Thymus (tissue), 11 donors: ENCODE measurements at regions not wholly inside any gene's neighbourhood (a gene's known extent, or its start where the extent isn't known, plus 50 kb on each side); places are given as distances from the start of the nearest gene placed in this dataset.

Source experiments
- DNase-seq, 9 donors: peaks; one replicate each; pipeline ENCODE4 v3.0.0-alpha.2; 2013; ENCODE audit warnings: low spot score in 9 of 9, low read depth in 6 of 9, missing footprints in 1 of 9
- H3K27ac ChIP-seq, 2 donors: one replicate each; pipeline ENCODE4 v1.5.1; 2013; ENCODE audit warnings: control low read depth in 1 of 2, low read depth in 1 of 2, low read length in 1 of 2, mild to moderate bottlenecking in 1 of 2, moderate library complexity in 1 of 2
- H3K27me3 ChIP-seq, 2 donors: one replicate each; pipeline ENCODE4 v1.5.1; 2013; ENCODE audit warnings: low read length in 1 of 2; ENCODE audit not compliant: control insufficient read depth in 2 of 2, insufficient read depth in 1 of 2
- H3K36me3 ChIP-seq, 2 donors: one replicate each; pipeline ENCODE4 v1.5.1; 2013; ENCODE audit warnings: low read length in 1 of 2, mild to moderate bottlenecking in 1 of 2, moderate library complexity in 1 of 2; ENCODE audit not compliant: control insufficient read depth in 2 of 2, insufficient read depth in 2 of 2
- H3K4me1 ChIP-seq, 2 donors: one replicate each; pipeline ENCODE4 v1.5.1; 2013; ENCODE audit warnings: low read length in 2 of 2; ENCODE audit not compliant: control insufficient read depth in 2 of 2, insufficient read depth in 2 of 2
- H3K4me3 ChIP-seq, 2 donors: one replicate each; pipeline ENCODE4 v1.5.1; 2013; ENCODE audit warnings: low read length in 2 of 2, control low read depth in 1 of 2, mild to moderate bottlenecking in 1 of 2
- H3K9me3 ChIP-seq, 2 donors: one replicate each; pipeline ENCODE4 v1.5.1; 2013; ENCODE audit warnings: low read length in 1 of 2, mild to moderate bottlenecking in 1 of 2; ENCODE audit not compliant: control insufficient read depth in 2 of 2, insufficient read depth in 1 of 2
- WGBS: extraction: QIAGEN DNeasy Blood & Tissue Kit; methylation state at CpG from one replicate; pipeline ENCODE4 v1.1.7; 2013; 5-methylcytosine and 5-hydroxymethylcytosine counted together
- donor health status: healthy.

- H3K27ac ChIP-seq, result no peak overlapping the region
- no peak overlapping the region for H3K4me3 ChIP-seq
- H3K36me3 ChIP-seq, result no peaks in the 10 kb centered on the region
- no peak for DNase-seq
- H3K27me3 ChIP-seq, result no peaks in the 10 kb centered on the region
- H3K4me1 ChIP-seq, result peaks cover 0 to 11% of the 10 kb centered on the region in 2 donors
- 96% methylated on average over 5 of the region's 5 CpGs for WGBS
- no peaks in the 10 kb centered on the region for H3K9me3 ChIP-seq
Measured at GRCh38 chr13:40442231-40442630, 224.2 kb downstream of the FOXO1 start.

- peaks cover 0 to 11% of the 10 kb centered on the region in 2 donors for H3K4me1 ChIP-seq
- H3K4me3 ChIP-seq, result no peak overlapping the region
- no peaks in the 10 kb centered on the region for H3K36me3 ChIP-seq
- DNase-seq, result no peak
- H3K27ac ChIP-seq, result no peak overlapping the region
- H3K9me3 ChIP-seq, result no peaks in the 10 kb centered on the region
- 76% methylated on average over 6 of the region's 6 CpGs for WGBS
- H3K27me3 ChIP-seq, result no peaks in the 10 kb centered on the region
Measured at GRCh38 chr13:40442826-40443225, 223.6 kb downstream of the FOXO1 start.

- 98% methylated on average over 3 of the region's 3 CpGs for WGBS
- no peak for DNase-seq
- Histone ChIP-seq H3K36me3 (no peaks in the 10 kb centered on the region), H3K27ac (no peak overlapping the region), H3K27me3 (no peaks in the 10 kb centered on the region), H3K4me1 (peaks cover 0 to 9% of the 10 kb centered on the region in 2 donors), H3K4me3 (no peak overlapping the region), H3K9me3 (no peaks in the 10 kb centered on the region)
Measured at GRCh38 chr13:40444241-40444640, 222.2 kb downstream of the FOXO1 start.

- Histone ChIP-seq H3K4me1 (peaks cover 0 to 6% of the 10 kb centered on the region in 2 donors), H3K27ac (no peak overlapping the region), H3K4me3 (no peak overlapping the region), H3K9me3 (no peaks in the 10 kb centered on the region), H3K36me3 (no peaks in the 10 kb centered on the region), H3K27me3 (no peaks in the 10 kb centered on the region)
- peak in 4 of 9 donors; percentile 13 to 49 (median 16) for DNase-seq
- WGBS, result 84% methylated on average over 11 of the region's 11 CpGs
Measured at GRCh38 chr13:40445557-40445990, 220.9 kb downstream of the FOXO1 start.

GRCh38 chr13:40446365-40446764 lies 220.1 kb downstream of the FOXO1 start:
- Histone ChIP-seq H3K27me3 (no peaks in the 10 kb centered on the region), H3K36me3 (no peaks in the 10 kb centered on the region), H3K9me3 (no peaks in the 10 kb centered on the region), H3K4me3 (no peak overlapping the region), H3K27ac (no peak overlapping the region), H3K4me1 (peaks cover 0 to 6% of the 10 kb centered on the region in 2 donors)
- DNase-seq, result no peak
- WGBS, result 99% methylated on average over 2 of the region's 2 CpGs

- H3K36me3 ChIP-seq, result no peaks in the 10 kb centered on the region
- DNase-seq, result no peak
- no peaks in the 10 kb centered on the region for H3K9me3 ChIP-seq
- no peaks in the 10 kb centered on the region for H3K27me3 ChIP-seq
- H3K4me3 ChIP-seq, result no peak overlapping the region
- 94% methylated on average over 3 of the region's 3 CpGs for whole genome bisulfite sequencing
- peaks cover 0 to 13% of the 10 kb centered on the region in 2 donors for H3K4me1 ChIP-seq
- no peak overlapping the region for H3K27ac ChIP-seq
Measured at GRCh38 chr13:40447857-40448256, 218.6 kb downstream of the FOXO1 start.

- H3K4me3 ChIP-seq, result no peak overlapping the region
- no peak for DNase-seq
- no peaks in the 10 kb centered on the region for H3K9me3 ChIP-seq
- no peaks in the 10 kb centered on the region for H3K27me3 ChIP-seq
- 80% methylated on average over 5 of the region's 5 CpGs for WGBS
- peaks cover 0 to 9% of the 10 kb centered on the region in 2 donors for H3K4me1 ChIP-seq
- no peak overlapping the region for H3K27ac ChIP-seq
- no peaks in the 10 kb centered on the region for H3K36me3 ChIP-seq
Measured at GRCh38 chr13:40452038-40452666, 214.3 kb downstream of the FOXO1 start.

GRCh38 chr13:40452741-40453334 lies 213.6 kb downstream of the FOXO1 start:
- Histone ChIP-seq H3K27me3 (no peaks in the 10 kb centered on the region), H3K4me3 (no peak overlapping the region), H3K27ac (peak overlapping the region in 1 of 2 donors; percentile 44), H3K36me3 (no peaks in the 10 kb centered on the region), H3K9me3 (no peaks in the 10 kb centered on the region), H3K4me1 (peaks cover 0 to 9% of the 10 kb centered on the region in 2 donors)
- 91% methylated on average over 3 of the region's 3 CpGs for WGBS
- no peak for DNase-seq

- peak overlapping the region in 1 of 2 donors; percentile 44 for H3K27ac ChIP-seq
- 91% methylated on average over 6 of the region's 6 CpGs for WGBS
- H3K27me3 ChIP-seq, result no peaks in the 10 kb centered on the region
Measured at GRCh38 chr13:40453351-40454021, 213.0 kb downstream of the FOXO1 start.

More at GRCh38 chr13:40453351-40454021, 213.0 kb downstream of the FOXO1 start:
- no peaks in the 10 kb centered on the region for H3K36me3 ChIP-seq
- H3K9me3 ChIP-seq, result no peaks in the 10 kb centered on the region
- H3K4me1 ChIP-seq, result peaks cover 0 to 9% of the 10 kb centered on the region in 2 donors
- H3K4me3 ChIP-seq, result no peak overlapping the region
- DNase-seq, result no peak
